SK-N-MC (cell line): ENCODE measurements at regions not wholly inside any gene's neighbourhood (a gene's known extent, or its start where the extent isn't known, plus 50 kb on each side); places are given as distances from the start of the nearest gene placed in this dataset.

Experiments
- EZH2 ChIP-seq: fragments of 200-600 bp; sonication (generic); IDR thresholded peaks from one replicate; pipeline ENCODE4 v1.6.1; 2017; ENCODE audit warnings: antibody characterized with exemption
- FOXP2 ChIP-seq: optimal IDR thresholded peaks from 2 replicates; pipeline ENCODE3; 2011; ENCODE audit warnings: mild to moderate bottlenecking, moderate library complexity; ENCODE audit not compliant: insufficient read depth; ENCODE audit errors: extremely low read length, control extremely low read depth
- POLR2AphosphoS5 ChIP-seq: IDR thresholded peaks from 2 replicates; pipeline ENCODE4 v1.6.1; 2012; ENCODE audit warnings: mild to moderate bottlenecking, low read depth, low read length, borderline replicate concordance

GRCh38 chr6:93048381-93048780 lies 371.0 kb downstream of the EPHA7 start:
- no peak for TF ChIP-seq EZH2
- TF ChIP-seq POLR2AphosphoS5: no peak
- TF ChIP-seq FOXP2: no peak
